GM03348 (cell line): ENCODE measurements at regions not wholly inside any gene's neighbourhood (a gene's known extent, or its start where the extent isn't known, plus 50 kb on each side); places are given as distances from the start of the nearest gene placed in this dataset.
"Not testable (repeated sequence)": the region's sequence is repeated elsewhere in the genome, so short reads cannot be mapped to it uniquely, and the experiment has no call there.

Source experiments
- DNase-seq: peaks from one replicate; pipeline ENCODE4 v3.0.0; 2012; ENCODE audit warnings: low spot score

- DNase-seq, result no peak
Measured at GRCh38 chr21:35397781-35398180, 348.7 kb upstream of the RUNX1 start.

GRCh38 chr21:35396655-35397054 lies 347.6 kb upstream of the RUNX1 start:
- no peak for DNase-seq

- DNase-seq, result no peak
Measured at GRCh38 chr21:35395728-35396127, 346.6 kb upstream of the RUNX1 start.

- no peak for DNase-seq
Measured at GRCh38 chr21:35394634-35395369, 345.7 kb upstream of the RUNX1 start.

GRCh38 chr21:35394049-35394448 lies 344.9 kb upstream of the RUNX1 start:
- no peak for DNase-seq

- peak; percentile 47 for DNase-seq
Measured at GRCh38 chr21:35390013-35390776, 341.1 kb upstream of the RUNX1 start.

GRCh38 chr21:35386491-35387079 lies 337.5 kb upstream of the RUNX1 start:
- DNase-seq, result no peak

- DNase-seq, result no peak
Measured at GRCh38 chr21:35384375-35384774, 335.3 kb upstream of the RUNX1 start.

GRCh38 chr21:35382696-35383095 lies 333.6 kb upstream of the RUNX1 start:
- DNase-seq, result no peak

GRCh38 chr21:35381743-35382310 lies 332.7 kb upstream of the RUNX1 start:
- DNase-seq, result no peak

- not testable (repeated sequence) for DNase-seq
Measured at GRCh38 chr21:35380304-35380703, 331.2 kb upstream of the RUNX1 start.

- no peak for DNase-seq
Measured at GRCh38 chr21:35378881-35379280, 329.8 kb upstream of the RUNX1 start.

GRCh38 chr21:35377505-35378090 lies 328.5 kb upstream of the RUNX1 start:
- DNase-seq, result no peak

- no peak for DNase-seq
Measured at GRCh38 chr21:35376406-35377135, 327.5 kb upstream of the RUNX1 start.

GRCh38 chr21:35375115-35375514 lies 326.0 kb upstream of the RUNX1 start:
- peak; percentile 45 for DNase-seq

- DNase-seq, result no peak
Measured at GRCh38 chr21:35373998-35374397, 324.9 kb upstream of the RUNX1 start.

GRCh38 chr21:35372201-35372600 lies 323.1 kb upstream of the RUNX1 start:
- no peak for DNase-seq

GRCh38 chr21:35370671-35371070 lies 321.6 kb upstream of the RUNX1 start:
- DNase-seq, result no peak

- DNase-seq, result no peak
Measured at GRCh38 chr21:35370071-35370470, 321.0 kb upstream of the RUNX1 start.

GRCh38 chr21:35368326-35368725 lies 319.2 kb upstream of the RUNX1 start:
- no peak for DNase-seq

- DNase-seq, result no peak
Measured at GRCh38 chr21:35367553-35367952, 318.5 kb upstream of the RUNX1 start.
